Mucosa of stomach (tissue), 1 donor: ENCODE measurements at regions not wholly inside any gene's neighbourhood (a gene's known extent, or its start where the extent isn't known, plus 50 kb on each side); places are given as distances from the start of the nearest gene placed in this dataset.
"Not testable (repeated sequence)": the region's sequence is repeated elsewhere in the genome, so short reads cannot be mapped to it uniquely, and the experiment has no call there.

Source experiments
- H3K27me3 ChIP-seq: one replicate; pipeline ENCODE4 v1.7.0; 2013; ENCODE audit warnings: mild to moderate bottlenecking, low read length; ENCODE audit not compliant: control insufficient read depth, insufficient read depth
- H3K36me3 ChIP-seq: one replicate; pipeline ENCODE4 v1.7.0; 2013; ENCODE audit warnings: low read length; ENCODE audit not compliant: control insufficient read depth, insufficient read depth
- H3K4me1 ChIP-seq: one replicate; pipeline ENCODE4 v1.7.0; 2013; ENCODE audit warnings: mild to moderate bottlenecking, low read length; ENCODE audit not compliant: control insufficient read depth, insufficient read depth
- H3K4me3 ChIP-seq: one replicate; pipeline ENCODE4 v1.7.0; 2013; ENCODE audit warnings: low read length
- H3K9ac ChIP-seq: one replicate; pipeline ENCODE4 v1.7.0; 2013; ENCODE audit warnings: mild to moderate bottlenecking, low read length, moderate library complexity
- H3K9me3 ChIP-seq: one replicate; pipeline ENCODE4 v1.7.0; 2013; ENCODE audit warnings: mild to moderate bottlenecking, low read length, moderate library complexity; ENCODE audit not compliant: control insufficient read depth
- donor health status: Pancreatic carcinoma.

- Histone ChIP-seq H3K27me3 (no peaks in the 10 kb centered on the region), H3K9ac (no peak overlapping the region), H3K4me1 (no peaks in the 10 kb centered on the region), H3K4me3 (no peak overlapping the region), H3K36me3 (no peaks in the 10 kb centered on the region), H3K9me3 (no peaks in the 10 kb centered on the region)
These were observed 125.2 kb upstream of the SLC24A2 start for GRCh38 chr9:19914044-19914443.

- Histone ChIP-seq H3K4me3 (no peak overlapping the region), H3K27me3 (no peaks in the 10 kb centered on the region), H3K36me3 (no peaks in the 10 kb centered on the region), H3K9me3 (no peaks in the 10 kb centered on the region), H3K4me1 (no peaks in the 10 kb centered on the region), H3K9ac (no peak overlapping the region)
These were observed 124.3 kb upstream of the SLC24A2 start for GRCh38 chr9:19913151-19913550.

- Histone ChIP-seq H3K9me3 (no peaks in the 10 kb centered on the region), H3K36me3 (no peaks in the 10 kb centered on the region), H3K27me3 (no peaks in the 10 kb centered on the region), H3K9ac (no peak overlapping the region), H3K4me1 (no peaks in the 10 kb centered on the region), H3K4me3 (no peak overlapping the region)
These were observed 114.2 kb upstream of the SLC24A2 start for GRCh38 chr9:19903076-19903475.

- H3K4me1 ChIP-seq: no peaks in the 10 kb centered on the region
- H3K4me3 ChIP-seq: no peak overlapping the region
- H3K9me3 ChIP-seq: no peaks in the 10 kb centered on the region
- H3K36me3 ChIP-seq: no peaks in the 10 kb centered on the region
- no peak overlapping the region for H3K9ac ChIP-seq
- no peaks in the 10 kb centered on the region for H3K27me3 ChIP-seq
These were observed 112.7 kb upstream of the SLC24A2 start for GRCh38 chr9:19901586-19901985.

- no peaks in the 10 kb centered on the region for H3K36me3 ChIP-seq
- no peaks in the 10 kb centered on the region for H3K27me3 ChIP-seq
- H3K9me3 ChIP-seq: no peaks in the 10 kb centered on the region
- H3K4me3 ChIP-seq: no peak overlapping the region
- H3K9ac ChIP-seq: no peak overlapping the region
- no peaks in the 10 kb centered on the region for H3K4me1 ChIP-seq
These were observed 107.3 kb upstream of the SLC24A2 start for GRCh38 chr9:19896161-19896560.

GRCh38 chr9:19895578-19895977 lies 106.7 kb upstream of the SLC24A2 start:
- H3K4me3 ChIP-seq, H3K9me3 ChIP-seq, H3K4me1 ChIP-seq, H3K27me3 ChIP-seq, H3K36me3 ChIP-seq, H3K9ac ChIP-seq: not testable (repeated sequence)

GRCh38 chr9:19895006-19895405 lies 106.2 kb upstream of the SLC24A2 start:
- Histone ChIP-seq H3K9ac (no peak overlapping the region), H3K27me3 (no peaks in the 10 kb centered on the region), H3K36me3 (no peaks in the 10 kb centered on the region), H3K9me3 (no peaks in the 10 kb centered on the region), H3K4me1 (no peaks in the 10 kb centered on the region), H3K4me3 (no peak overlapping the region)

GRCh38 chr9:19885608-19886007 lies 96.8 kb upstream of the SLC24A2 start:
- H3K4me3 ChIP-seq: no peak overlapping the region
- no peaks in the 10 kb centered on the region for H3K9me3 ChIP-seq
- no peaks in the 10 kb centered on the region for H3K4me1 ChIP-seq
- no peaks in the 10 kb centered on the region for H3K36me3 ChIP-seq
- H3K27me3 ChIP-seq: no peaks in the 10 kb centered on the region
- H3K9ac ChIP-seq: no peak overlapping the region

- Histone ChIP-seq H3K4me3 (no peak overlapping the region), H3K4me1 (no peaks in the 10 kb centered on the region), H3K9me3 (no peaks in the 10 kb centered on the region), H3K27me3 (no peaks in the 10 kb centered on the region), H3K9ac (no peak overlapping the region), H3K36me3 (no peaks in the 10 kb centered on the region)
These were observed 90.2 kb upstream of the SLC24A2 start for GRCh38 chr9:19879062-19879461.

GRCh38 chr9:19876569-19877316 lies 87.9 kb upstream of the SLC24A2 start:
- Histone ChIP-seq H3K4me1 (no peaks in the 10 kb centered on the region), H3K27me3 (no peaks in the 10 kb centered on the region), H3K36me3 (no peaks in the 10 kb centered on the region), H3K4me3 (no peak overlapping the region), H3K9me3 (no peaks in the 10 kb centered on the region), H3K9ac (no peak overlapping the region)

- Histone ChIP-seq H3K9me3 (no peaks in the 10 kb centered on the region), H3K36me3 (no peaks in the 10 kb centered on the region), H3K9ac (no peak overlapping the region), H3K27me3 (no peaks in the 10 kb centered on the region), H3K4me1 (no peaks in the 10 kb centered on the region), H3K4me3 (no peak overlapping the region)
These were observed 86.6 kb upstream of the SLC24A2 start for GRCh38 chr9:19875291-19875920.

GRCh38 chr9:19873188-19873587 lies 84.4 kb upstream of the SLC24A2 start:
- H3K9ac ChIP-seq, H3K4me3 ChIP-seq, H3K36me3 ChIP-seq, H3K9me3 ChIP-seq, H3K4me1 ChIP-seq, H3K27me3 ChIP-seq: not testable (repeated sequence)
